Keratinocyte (primary cell): ENCODE measurements at regions not wholly inside any gene's neighbourhood (a gene's known extent, or its start where the extent isn't known, plus 50 kb on each side); places are given as distances from the start of the nearest gene placed in this dataset.

ENCODE experiments used
- DNase-seq: peaks from one replicate; pipeline ENCODE4 v3.0.0-alpha.2; 2011; ENCODE audit warnings: low read depth, missing footprints, low spot score
- FAIRE-seq: peaks from 2 replicates; lab custom pipeline; 2011; peaks lifted over from hg19 to GRCh38; lab: Jason Lieb, UNC
- H2AFZ ChIP-seq: 2 replicates; pipeline ENCODE4 v1.6.0; 2012; ENCODE audit warnings: low read length, control low read depth, inconsistent platforms; ENCODE audit not compliant: control insufficient read depth
- H3K27ac ChIP-seq: 2 replicates; pipeline ENCODE4 v1.5.1; 2011; ENCODE audit warnings: low read length; ENCODE audit not compliant: control insufficient read depth, insufficient read depth
- H3K27me3 ChIP-seq: 3 replicates; pipeline ENCODE4 v1.6.0; 2011; ENCODE audit warnings: low read length; ENCODE audit not compliant: control insufficient read depth, insufficient read depth; ENCODE audit errors: extremely low read depth
- H3K36me3 ChIP-seq, 2 experiments: 2 replicates in 1 of 2; 3 replicates in 1 of 2; pipeline ENCODE4 v1.5.1; 2011; ENCODE audit warnings: low read length in 2 of 2, mild to moderate bottlenecking in 1 of 2; ENCODE audit not compliant: control insufficient read depth in 2 of 2, insufficient read depth in 2 of 2; ENCODE audit errors: extremely low read depth in 1 of 2
- H3K4me1 ChIP-seq: 3 replicates; pipeline ENCODE4 v1.5.1; 2011; ENCODE audit warnings: low read length; ENCODE audit not compliant: control insufficient read depth, insufficient read depth; ENCODE audit errors: extremely low read depth
- H3K4me2 ChIP-seq: 3 replicates; pipeline ENCODE4 v1.6.0; 2011; ENCODE audit warnings: low read depth, low read length; ENCODE audit not compliant: control insufficient read depth, insufficient read depth; ENCODE audit errors: extremely low read depth
- H3K4me3 ChIP-seq, 3 experiments: fragments of 200-600 bp in 1 of 3; sonication (generic) in 1 of 3; 2 replicates in 2 of 3; 3 replicates in 1 of 3; pipeline ENCODE4 v1.5.1; 2011 to 2016; ENCODE audit warnings: low read length in 3 of 3, mild to moderate bottlenecking in 3 of 3, control low read depth in 2 of 3, inconsistent platforms in 1 of 3, low read depth in 1 of 3, mixed read lengths in 1 of 3, mixed run types in 1 of 3, moderate library complexity in 1 of 3; ENCODE audit not compliant: control insufficient read depth in 2 of 3, insufficient read depth in 2 of 3; ENCODE audit errors: extremely low read depth in 1 of 3
- H3K79me2 ChIP-seq: 2 replicates; pipeline ENCODE4 v1.6.0; 2012; ENCODE audit warnings: low read length; ENCODE audit not compliant: control insufficient read depth, insufficient read depth
- H3K9ac ChIP-seq: 3 replicates; pipeline ENCODE4 v1.6.0; 2011; ENCODE audit warnings: low read length; ENCODE audit not compliant: control insufficient read depth, insufficient read depth; ENCODE audit errors: extremely low read depth
- H3K9me1 ChIP-seq: 3 replicates; pipeline ENCODE4 v1.6.0; 2011; ENCODE audit warnings: low read length; ENCODE audit not compliant: control insufficient read depth, insufficient read depth; ENCODE audit errors: extremely low read depth
- H3K9me3 ChIP-seq: 2 replicates; pipeline ENCODE4 v1.5.1; 2012; ENCODE audit warnings: low read depth, low read length; ENCODE audit not compliant: control insufficient read depth
- H4K20me1 ChIP-seq: 3 replicates; pipeline ENCODE4 v1.6.0; 2011; ENCODE audit warnings: low read length; ENCODE audit not compliant: control insufficient read depth, insufficient read depth; ENCODE audit errors: extremely low read depth
- EZH2 ChIP-seq: IDR thresholded peaks from one replicate; pipeline ENCODE4 v1.6.1; 2012; ENCODE audit warnings: inconsistent platforms, mild to moderate bottlenecking, low read length, moderate library complexity
- dilution Hi-C: fragments of 300-500 bp; cut with MboI; formaldehyde crosslinking; loops from one replicate; pipeline ENCODE4 v1.7.0; 2020; ENCODE audit warnings: low sequenced_read_pairs; ENCODE audit not compliant: extremely low pct_ligation_motif_present
- TF ChIP-seq, protein P1 (sequence below), 3 experiments: IDR thresholded peaks in 1 of 3; conservative IDR thresholded peaks in 1 of 3; optimal IDR thresholded peaks in 1 of 3; 2 replicates in 2 of 3; 3 replicates in 1 of 3; pipeline versions ENCODE3 to v1.5.1; 2011; ENCODE audit warnings: low read length in 3 of 3, mild to moderate bottlenecking in 3 of 3, moderate library complexity in 2 of 3, control low read depth in 1 of 3, inconsistent platforms in 1 of 3; ENCODE audit not compliant: insufficient read depth in 2 of 3; ENCODE audit errors: extremely low read depth in 1 of 3

GRCh38 chr6:1001655-1002349 lies 308.9 kb upstream of the EXOC2 start:
- H3K9me1 ChIP-seq = no peaks in the 10 kb centered on the region
- DNase-seq (no peak), FAIRE-seq (no peak)
- no peaks in the 10 kb centered on the region for H4K20me1 ChIP-seq
- H3K36me3 ChIP-seq = no peaks in the 10 kb centered on the region
- no peak for TF ChIP-seq EZH2
- H3K27ac ChIP-seq = no peak overlapping the region
- no peaks in the 10 kb centered on the region for H3K79me2 ChIP-seq
- no peak overlapping the region for H3K4me2 ChIP-seq
- no peak overlapping the region for H3K4me3 ChIP-seq
- H3K9ac ChIP-seq = no peak overlapping the region
- H3K4me1 ChIP-seq = no peaks in the 10 kb centered on the region
- H3K9me3 ChIP-seq = no peaks in the 10 kb centered on the region
- no peak overlapping the region for H2AFZ ChIP-seq
- dilution Hi-C loops = no loop called here
- peaks cover 7% of the 10 kb centered on the region for H3K27me3 ChIP-seq

GRCh38 chr6:999552-999951 lies 306.6 kb upstream of the EXOC2 start:
- Histone ChIP-seq H3K9me3 (no peaks in the 10 kb centered on the region), H2AFZ (no peak overlapping the region), H3K79me2 (no peaks in the 10 kb centered on the region), H3K9me1 (no peaks in the 10 kb centered on the region), H3K4me3 (no peak overlapping the region), H3K36me3 (no peaks in the 10 kb centered on the region), H3K4me1 (no peaks in the 10 kb centered on the region), H3K4me2 (no peak overlapping the region), H3K27ac (no peak overlapping the region), H4K20me1 (no peaks in the 10 kb centered on the region), H3K9ac (no peak overlapping the region), H3K27me3 (peaks cover 7% of the 10 kb centered on the region)
- DNase-seq (no peak), FAIRE-seq (no peak)
- dilution Hi-C loops = no loop called here
- no peak for TF ChIP-seq EZH2

DNA sequence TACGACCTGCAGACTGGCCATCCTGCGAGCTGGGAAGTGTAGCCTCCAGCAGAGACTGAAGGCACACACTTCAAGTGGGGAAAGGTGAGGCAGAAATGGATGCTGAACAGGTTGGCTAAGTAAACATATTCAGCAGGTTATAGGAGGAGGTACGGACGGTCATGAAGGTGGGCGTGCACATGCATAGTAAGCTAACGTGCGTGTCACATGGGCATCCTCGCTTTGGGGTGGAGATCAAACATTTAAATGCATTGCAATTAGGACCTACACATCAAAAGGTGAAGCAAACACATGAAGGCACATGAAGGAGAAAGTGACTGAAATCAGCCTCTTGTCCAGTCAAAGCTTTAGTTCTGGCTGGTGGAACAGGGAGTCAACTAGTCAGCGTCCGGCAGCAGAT lies 305.6 kb upstream of the EXOC2 start:
- Histone ChIP-seq H3K27me3 (peaks cover 7% of the 10 kb centered on the region), H3K9ac (no peak overlapping the region), H3K4me1 (no peaks in the 10 kb centered on the region), H3K4me3 (no peak overlapping the region), H3K9me3 (no peaks in the 10 kb centered on the region), H3K27ac (no peak overlapping the region), H2AFZ (no peak overlapping the region), H3K9me1 (no peaks in the 10 kb centered on the region), H3K79me2 (no peaks in the 10 kb centered on the region), H3K36me3 (no peaks in the 10 kb centered on the region), H4K20me1 (no peaks in the 10 kb centered on the region), H3K4me2 (no peak overlapping the region)
- TF ChIP-seq, protein P1, sequence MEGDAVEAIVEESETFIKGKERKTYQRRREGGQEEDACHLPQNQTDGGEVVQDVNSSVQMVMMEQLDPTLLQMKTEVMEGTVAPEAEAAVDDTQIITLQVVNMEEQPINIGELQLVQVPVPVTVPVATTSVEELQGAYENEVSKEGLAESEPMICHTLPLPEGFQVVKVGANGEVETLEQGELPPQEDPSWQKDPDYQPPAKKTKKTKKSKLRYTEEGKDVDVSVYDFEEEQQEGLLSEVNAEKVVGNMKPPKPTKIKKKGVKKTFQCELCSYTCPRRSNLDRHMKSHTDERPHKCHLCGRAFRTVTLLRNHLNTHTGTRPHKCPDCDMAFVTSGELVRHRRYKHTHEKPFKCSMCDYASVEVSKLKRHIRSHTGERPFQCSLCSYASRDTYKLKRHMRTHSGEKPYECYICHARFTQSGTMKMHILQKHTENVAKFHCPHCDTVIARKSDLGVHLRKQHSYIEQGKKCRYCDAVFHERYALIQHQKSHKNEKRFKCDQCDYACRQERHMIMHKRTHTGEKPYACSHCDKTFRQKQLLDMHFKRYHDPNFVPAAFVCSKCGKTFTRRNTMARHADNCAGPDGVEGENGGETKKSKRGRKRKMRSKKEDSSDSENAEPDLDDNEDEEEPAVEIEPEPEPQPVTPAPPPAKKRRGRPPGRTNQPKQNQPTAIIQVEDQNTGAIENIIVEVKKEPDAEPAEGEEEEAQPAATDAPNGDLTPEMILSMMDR (optimal IDR thresholded peaks at IDR 0.05 in 1 of 3, IDR thresholded peaks at IDR 0.05 in 1 of 3, conservative IDR thresholded peaks at IDR 0.05 in 1 of 3; ENCODE audit: extremely low read depth in 1 of 3, insufficient read depth in 2 of 3, low read length in 3 of 3) = no peak
- no peak for TF ChIP-seq EZH2
- dilution Hi-C loops = no loop called here
- no peak for DNase-seq
- FAIRE-seq = no peak
